ENCODE measurements at regions not wholly inside any gene's neighbourhood (a gene's known extent, or its start where the extent isn't known, plus 50 kb on each side); places are given as distances from the start of the nearest gene placed in this dataset.

DNA sequence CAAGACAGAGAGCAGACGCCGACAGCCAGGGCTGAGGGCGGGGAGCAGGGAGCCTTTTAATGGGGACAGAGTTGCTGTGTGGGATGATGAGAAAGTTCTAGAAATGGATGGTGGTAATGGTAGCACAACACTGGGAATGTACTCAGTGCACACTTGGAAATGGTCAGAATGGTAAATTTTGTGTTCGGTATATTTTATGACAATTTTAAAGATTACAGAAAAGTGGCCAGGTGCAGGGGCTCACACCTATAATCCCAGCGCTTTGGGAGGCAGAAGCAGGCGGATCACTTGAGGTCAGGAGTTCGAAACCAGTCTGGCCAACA lies 243.2 kb upstream of the CIBAR2 start:
- Histone ChIP-seq H3K4me1 (ENCODE audit: control insufficient read depth, insufficient read depth, low read length) (peaks cover 35% of the 10 kb centered on the region), H3K9me3 (ENCODE audit: control insufficient read depth, low read length) (no peaks in the 10 kb centered on the region), H3K9ac (ENCODE audit: low read length) (peak overlapping the region; percentile 50), H3K36me3 (ENCODE audit: control insufficient read depth, insufficient read depth, low read length, severe bottlenecking) (no peaks in the 10 kb centered on the region), H3K27me3 (replicated peaks; ENCODE audit: control insufficient read depth, insufficient read depth, low read length) (no peaks in the 10 kb centered on the region), H3K4me3 (ENCODE audit: low read length) (no peak overlapping the region)
- DNase-seq (ENCODE audit: low read depth) = no peak

DNA sequence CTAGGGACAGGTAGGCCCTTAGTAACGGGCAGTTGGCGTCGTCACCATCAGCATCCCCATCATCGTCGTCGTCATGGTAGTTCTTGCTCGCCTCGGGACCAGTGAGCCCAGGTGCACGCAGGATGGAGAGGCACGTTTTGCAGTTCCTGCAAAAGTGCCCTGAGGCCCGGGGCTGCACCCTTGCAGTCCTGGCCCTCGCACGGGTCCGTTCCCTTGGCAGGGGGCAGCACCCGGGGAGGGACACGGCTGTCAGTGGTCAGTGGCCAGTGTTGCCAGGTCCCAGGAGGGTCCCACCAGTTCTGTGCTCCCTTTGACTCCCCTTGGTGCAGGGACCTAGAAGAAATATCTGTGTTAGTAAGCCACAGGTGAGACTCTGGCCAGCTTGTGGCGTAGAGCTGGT lies 243.9 kb upstream of the CIBAR2 start:
- peaks cover 28% of the 10 kb centered on the region for H3K4me1 ChIP-seq (ENCODE audit: control insufficient read depth, insufficient read depth, low read length)

DNA sequence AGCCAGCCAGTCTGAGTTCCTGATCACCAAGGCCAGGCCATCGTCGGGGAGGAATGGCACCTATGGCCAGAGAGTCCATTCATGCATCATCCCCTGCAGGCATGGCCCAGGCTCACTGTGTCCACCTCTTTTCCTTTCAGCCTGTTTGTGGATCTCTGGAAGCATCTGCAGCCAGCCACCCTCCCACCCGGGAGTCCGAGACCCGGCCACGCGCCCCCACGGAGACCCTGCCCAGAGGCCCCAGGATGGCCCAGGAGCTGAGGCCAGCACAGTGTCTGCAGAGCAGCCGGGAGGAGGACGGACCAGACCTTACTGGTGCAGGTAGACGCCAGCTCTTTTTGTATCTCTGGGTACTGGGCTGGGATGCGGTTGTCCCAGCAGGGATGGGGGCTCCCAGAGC lies 245.1 kb upstream of the CIBAR2 start:
- Histone ChIP-seq H3K4me1 (ENCODE audit: control insufficient read depth, insufficient read depth, low read length) (peaks cover 25% of the 10 kb centered on the region), H3K4me3 (ENCODE audit: low read length) (no peak overlapping the region), H3K9me3 (ENCODE audit: control insufficient read depth, low read length) (no peaks in the 10 kb centered on the region), H3K27me3 (replicated peaks; ENCODE audit: control insufficient read depth, insufficient read depth, low read length) (no peaks in the 10 kb centered on the region), H3K36me3 (ENCODE audit: control insufficient read depth, insufficient read depth, low read length, severe bottlenecking) (peaks cover 3% of the 10 kb centered on the region), H3K9ac (ENCODE audit: low read length) (no peak overlapping the region)
- no peak for DNase-seq (ENCODE audit: low read depth)

More for the DNA sequence above, 243.9 kb upstream of the CIBAR2 start:
- Histone ChIP-seq H3K36me3 (ENCODE audit: control insufficient read depth, insufficient read depth, low read length, severe bottlenecking) (peaks cover 3% of the 10 kb centered on the region), H3K9ac (ENCODE audit: low read length) (no peak overlapping the region), H3K27me3 (replicated peaks; ENCODE audit: control insufficient read depth, insufficient read depth, low read length) (no peaks in the 10 kb centered on the region), H3K9me3 (ENCODE audit: control insufficient read depth, low read length) (no peaks in the 10 kb centered on the region), H3K4me3 (ENCODE audit: low read length) (no peak overlapping the region)
- no peak for DNase-seq (ENCODE audit: low read depth)

DNA sequence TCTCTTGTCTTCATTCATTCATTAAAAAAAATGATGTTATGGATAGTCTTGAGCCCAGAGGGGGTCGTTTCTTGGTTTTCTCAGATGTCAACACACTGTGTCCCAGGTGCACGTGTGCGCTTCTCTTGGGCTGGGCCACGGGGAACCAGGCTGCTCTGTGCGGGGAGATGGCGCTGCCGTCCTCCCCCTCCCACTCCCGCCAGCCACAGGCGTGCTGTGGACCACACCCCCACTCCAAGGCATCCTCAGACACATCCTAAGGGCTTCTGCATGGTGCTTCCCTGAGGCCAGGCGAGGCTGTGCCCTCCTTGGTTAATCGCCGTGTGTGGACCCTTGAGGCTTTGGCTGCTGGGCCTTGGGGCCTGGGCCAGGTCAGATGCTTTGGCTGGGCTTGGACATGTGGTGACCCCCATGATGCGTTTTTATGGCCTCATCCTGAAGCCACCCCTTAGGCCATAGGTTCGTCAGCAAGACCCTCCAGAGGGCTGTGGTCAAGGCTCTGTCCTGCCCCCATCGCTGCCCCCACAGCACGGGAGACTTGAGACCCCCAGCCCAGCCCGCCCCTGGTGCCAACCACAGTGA lies 245.7 kb upstream of the CIBAR2 start:
- no peak for DNase-seq (ENCODE audit: low read depth)
- H3K36me3 ChIP-seq (ENCODE audit: control insufficient read depth, insufficient read depth, low read length, severe bottlenecking) = peaks cover 3% of the 10 kb centered on the region
- no peaks in the 10 kb centered on the region for H3K27me3 ChIP-seq (replicated peaks; ENCODE audit: control insufficient read depth, insufficient read depth, low read length)
- H3K9me3 ChIP-seq (ENCODE audit: control insufficient read depth, low read length) = no peaks in the 10 kb centered on the region
- H3K9ac ChIP-seq (ENCODE audit: low read length) = no peak overlapping the region
- peaks cover 25% of the 10 kb centered on the region for H3K4me1 ChIP-seq (ENCODE audit: control insufficient read depth, insufficient read depth, low read length)
- no peak overlapping the region for H3K4me3 ChIP-seq (ENCODE audit: low read length)

DNA sequence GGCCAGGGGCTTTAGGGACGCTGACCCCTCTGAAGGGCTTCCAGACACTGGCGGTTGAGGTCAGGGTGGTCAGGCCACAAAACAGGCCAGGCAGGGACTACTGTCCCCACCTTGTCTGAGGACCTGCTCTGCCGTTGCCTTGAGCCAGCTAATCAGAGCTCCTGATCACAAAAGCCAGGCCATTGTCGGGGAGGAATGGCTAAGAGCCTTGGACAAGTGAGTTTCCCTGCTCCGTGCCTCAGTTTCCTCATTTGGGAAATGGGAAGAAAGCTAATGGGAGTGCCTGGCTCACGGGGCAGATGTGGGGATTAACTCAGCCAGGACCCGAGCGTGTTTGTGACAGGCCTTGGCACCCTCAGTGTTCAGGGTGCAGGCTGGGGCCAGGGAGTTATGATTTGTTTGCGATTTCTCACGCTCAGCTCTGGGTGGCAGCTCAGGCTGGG lies 246.5 kb upstream of the CIBAR2 start:
- H3K9ac ChIP-seq (ENCODE audit: low read length) = peak overlapping the region; percentile 6
- no peaks in the 10 kb centered on the region for H3K27me3 ChIP-seq (replicated peaks; ENCODE audit: control insufficient read depth, insufficient read depth, low read length)
- peaks cover 25% of the 10 kb centered on the region for H3K4me1 ChIP-seq (ENCODE audit: control insufficient read depth, insufficient read depth, low read length)
- no peaks in the 10 kb centered on the region for H3K9me3 ChIP-seq (ENCODE audit: control insufficient read depth, low read length)
- H3K4me3 ChIP-seq (ENCODE audit: low read length) = no peak overlapping the region
- no peak for DNase-seq (ENCODE audit: low read depth)
- H3K36me3 ChIP-seq (ENCODE audit: control insufficient read depth, insufficient read depth, low read length, severe bottlenecking) = peaks cover 3% of the 10 kb centered on the region

DNA sequence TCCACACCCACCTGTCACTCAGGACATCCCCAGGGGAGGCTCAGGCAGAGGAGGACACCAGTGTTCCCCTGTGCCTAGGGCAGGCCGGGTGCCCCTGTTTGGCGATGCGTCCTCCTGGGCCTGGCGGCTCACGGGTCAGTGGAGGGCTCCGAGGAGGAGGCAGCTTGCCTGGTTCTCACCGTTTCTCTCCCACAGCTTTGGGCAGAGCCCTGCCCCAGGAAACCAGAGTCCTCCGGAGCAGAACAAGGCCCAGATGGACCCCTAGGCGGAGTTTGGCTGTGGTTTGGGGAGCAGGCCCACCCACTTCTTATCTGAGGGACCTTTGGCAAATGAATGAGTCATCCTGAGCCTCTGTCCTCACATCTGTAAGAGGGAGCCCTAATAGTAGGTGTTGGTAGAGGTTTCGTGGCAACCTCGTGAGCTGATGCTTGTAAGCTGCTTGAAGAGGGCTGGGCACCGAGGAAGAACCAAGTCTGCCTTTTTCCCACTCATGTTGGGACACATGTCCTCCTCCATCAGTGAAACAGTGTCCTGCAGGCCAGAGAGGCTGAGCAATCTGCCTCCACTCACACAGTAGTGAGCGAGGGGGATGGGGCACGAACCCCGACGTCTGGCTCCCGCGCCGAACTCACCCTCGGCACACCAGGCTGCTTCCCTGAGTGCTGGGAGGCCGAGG lies 247.0 kb upstream of the CIBAR2 start:
- DNase-seq (ENCODE audit: low read depth) = peak; percentile 26
- no peaks in the 10 kb centered on the region for H3K9me3 ChIP-seq (ENCODE audit: control insufficient read depth, low read length)
- H3K36me3 ChIP-seq (ENCODE audit: control insufficient read depth, insufficient read depth, low read length, severe bottlenecking) = peaks cover 3% of the 10 kb centered on the region
- H3K27me3 ChIP-seq (replicated peaks; ENCODE audit: control insufficient read depth, insufficient read depth, low read length) = no peaks in the 10 kb centered on the region
- H3K4me3 ChIP-seq (ENCODE audit: low read length) = no peak overlapping the region
- H3K9ac ChIP-seq (ENCODE audit: low read length) = peak overlapping the region; percentile 6
- H3K4me1 ChIP-seq (ENCODE audit: control insufficient read depth, insufficient read depth, low read length) = peaks cover 22% of the 10 kb centered on the region

DNA sequence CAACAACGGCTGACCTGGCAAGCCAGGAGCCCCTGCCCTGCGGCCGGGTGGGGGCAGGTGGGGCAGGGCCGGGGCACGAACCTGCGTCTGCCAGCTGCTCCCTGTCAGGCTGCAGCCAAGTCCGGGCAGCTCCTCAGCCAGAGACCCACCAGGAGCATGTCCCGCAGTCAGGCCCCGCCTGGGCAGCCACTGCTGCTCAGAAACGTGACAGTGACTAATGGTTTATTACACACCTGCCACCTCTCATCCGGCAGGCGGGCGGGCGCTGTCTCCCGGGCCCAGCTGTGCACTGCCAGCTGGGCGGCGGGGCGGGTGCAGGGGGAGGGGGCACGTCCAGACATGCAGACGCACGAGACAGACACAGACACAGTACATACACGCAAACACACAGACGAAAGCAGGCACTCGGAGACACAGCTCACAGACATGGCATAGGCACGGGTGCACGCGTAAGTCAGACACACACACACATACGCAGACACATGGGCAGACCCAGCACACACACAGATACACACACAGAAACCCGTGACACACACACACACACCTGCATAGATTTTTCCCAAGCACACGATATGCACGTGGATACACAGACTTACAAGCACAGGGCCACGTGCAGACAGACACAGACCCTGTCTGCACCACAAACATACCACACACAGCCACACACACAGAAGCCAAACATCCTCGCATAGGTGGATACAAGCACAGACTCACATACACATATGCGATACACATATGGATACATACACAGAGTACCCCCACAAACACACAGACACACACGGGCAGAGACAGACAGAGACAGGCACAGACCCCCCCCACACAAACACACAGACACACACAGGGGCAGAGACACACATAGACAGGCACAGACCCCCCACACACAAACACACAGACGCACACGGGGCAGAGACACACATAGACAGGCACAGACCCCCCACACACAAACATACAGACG lies 248.3 kb upstream of the CIBAR2 start:
- no peak for DNase-seq (ENCODE audit: low read depth)
- Histone ChIP-seq H3K27me3 (replicated peaks; ENCODE audit: control insufficient read depth, insufficient read depth, low read length) (no peaks in the 10 kb centered on the region), H3K9me3 (ENCODE audit: control insufficient read depth, low read length) (no peaks in the 10 kb centered on the region), H3K4me3 (ENCODE audit: low read length) (no peak overlapping the region), H3K36me3 (ENCODE audit: control insufficient read depth, insufficient read depth, low read length, severe bottlenecking) (peaks cover 3% of the 10 kb centered on the region), H3K4me1 (ENCODE audit: control insufficient read depth, insufficient read depth, low read length) (peaks cover 9% of the 10 kb centered on the region), H3K9ac (ENCODE audit: low read length) (no peak overlapping the region)

DNA sequence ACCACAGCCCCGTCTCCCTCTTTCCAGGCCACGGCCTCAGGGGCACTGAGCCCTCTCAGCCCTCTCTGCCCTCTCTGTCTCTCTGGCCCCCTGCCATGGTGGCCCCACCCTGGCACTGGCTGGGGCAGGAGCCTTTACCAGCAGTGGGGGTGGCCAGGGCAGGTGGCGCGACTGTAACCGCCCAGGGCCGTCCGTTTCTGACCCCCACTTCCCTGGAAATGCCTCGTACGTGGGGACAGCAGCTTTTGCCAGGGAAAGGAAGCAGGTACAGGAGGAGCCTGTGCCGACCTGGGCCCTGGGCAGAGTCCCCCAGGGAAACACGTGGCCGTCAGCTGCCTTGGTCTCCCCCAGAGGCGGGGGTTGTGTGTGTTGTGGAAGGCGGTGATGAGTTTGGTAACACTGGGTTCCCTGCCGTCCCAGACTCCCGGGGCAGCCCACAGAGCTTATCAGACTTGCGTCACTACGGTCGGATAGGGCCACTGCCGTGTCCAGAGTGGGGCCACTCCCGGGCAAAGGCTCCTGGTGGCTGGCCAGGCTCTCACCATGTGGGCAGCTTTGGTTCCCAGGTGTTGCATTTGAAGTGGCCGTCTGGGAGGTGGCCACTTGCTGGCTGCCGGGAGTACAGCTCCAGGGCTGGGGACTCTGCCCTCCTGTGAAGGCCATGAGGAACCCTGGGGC lies 249.3 kb upstream of the CIBAR2 start:
- no peaks in the 10 kb centered on the region for H3K9me3 ChIP-seq (ENCODE audit: control insufficient read depth, low read length)
- H3K36me3 ChIP-seq (ENCODE audit: control insufficient read depth, insufficient read depth, low read length, severe bottlenecking) = peaks cover 3% of the 10 kb centered on the region
- peaks cover 8% of the 10 kb centered on the region for H3K4me1 ChIP-seq (ENCODE audit: control insufficient read depth, insufficient read depth, low read length)
- no peaks in the 10 kb centered on the region for H3K27me3 ChIP-seq (replicated peaks; ENCODE audit: control insufficient read depth, insufficient read depth, low read length)
- no peak overlapping the region for H3K4me3 ChIP-seq (ENCODE audit: low read length)
- no peak for DNase-seq (ENCODE audit: low read depth)
- no peak overlapping the region for H3K9ac ChIP-seq (ENCODE audit: low read length)

DNA sequence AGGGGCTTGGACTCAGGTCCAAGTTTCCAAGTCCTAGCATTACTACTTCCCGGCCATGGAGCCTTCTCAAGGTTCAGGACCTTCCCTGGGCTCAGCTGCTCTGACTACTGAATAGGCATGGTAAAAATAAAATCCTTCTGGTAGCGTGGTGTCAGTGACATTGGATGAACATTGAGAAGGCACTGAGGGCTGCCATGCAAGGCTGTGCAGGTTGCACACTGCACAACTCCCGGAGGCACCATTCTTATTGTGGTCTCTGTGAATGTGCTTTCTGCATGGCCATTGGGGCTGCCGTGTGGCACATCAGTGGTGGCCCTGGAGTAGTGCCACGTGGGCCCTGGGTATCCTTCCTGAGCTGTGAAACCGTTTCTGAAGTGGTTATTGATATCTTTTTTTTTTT lies 250.2 kb upstream of the CIBAR2 start:
- Histone ChIP-seq H3K9ac (ENCODE audit: low read length) (no peak overlapping the region), H3K36me3 (ENCODE audit: control insufficient read depth, insufficient read depth, low read length, severe bottlenecking) (peaks cover 3% of the 10 kb centered on the region), H3K9me3 (ENCODE audit: control insufficient read depth, low read length) (no peaks in the 10 kb centered on the region), H3K27me3 (replicated peaks; ENCODE audit: control insufficient read depth, insufficient read depth, low read length) (no peaks in the 10 kb centered on the region), H3K4me3 (ENCODE audit: low read length) (no peak overlapping the region), H3K4me1 (ENCODE audit: control insufficient read depth, insufficient read depth, low read length) (peaks cover 10% of the 10 kb centered on the region)
- DNase-seq (ENCODE audit: low read depth) = no peak

DNA sequence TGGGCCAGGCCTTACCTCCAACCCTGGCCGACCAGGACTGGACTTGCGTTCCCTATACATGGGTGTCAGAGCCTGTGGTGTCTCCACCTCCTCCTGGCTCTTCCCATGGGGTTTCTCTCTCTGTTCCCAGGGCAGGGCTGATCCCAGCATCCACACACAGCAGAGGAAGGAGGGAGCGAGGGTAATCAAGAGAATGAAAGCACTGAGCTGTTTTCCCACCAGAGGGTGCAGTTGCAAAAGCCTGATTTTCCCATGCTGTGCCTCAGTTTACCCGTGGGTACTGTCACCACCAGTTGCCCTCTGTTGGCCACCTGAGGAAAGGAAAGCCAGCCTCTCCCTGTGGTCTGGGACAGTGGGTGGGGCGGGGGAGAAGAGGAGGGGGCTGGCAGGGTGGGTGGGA lies 249.7 kb upstream of the GSE1 start:
- no peak for DNase-seq (ENCODE audit: low read depth)
- Histone ChIP-seq H3K36me3 (ENCODE audit: control insufficient read depth, insufficient read depth, low read length, severe bottlenecking) (peaks cover 3% of the 10 kb centered on the region), H3K9ac (ENCODE audit: low read length) (no peak overlapping the region), H3K9me3 (ENCODE audit: control insufficient read depth, low read length) (no peaks in the 10 kb centered on the region), H3K4me3 (ENCODE audit: low read length) (no peak overlapping the region), H3K27me3 (replicated peaks; ENCODE audit: control insufficient read depth, insufficient read depth, low read length) (no peaks in the 10 kb centered on the region), H3K4me1 (ENCODE audit: control insufficient read depth, insufficient read depth, low read length) (peaks cover 20% of the 10 kb centered on the region)

DNA sequence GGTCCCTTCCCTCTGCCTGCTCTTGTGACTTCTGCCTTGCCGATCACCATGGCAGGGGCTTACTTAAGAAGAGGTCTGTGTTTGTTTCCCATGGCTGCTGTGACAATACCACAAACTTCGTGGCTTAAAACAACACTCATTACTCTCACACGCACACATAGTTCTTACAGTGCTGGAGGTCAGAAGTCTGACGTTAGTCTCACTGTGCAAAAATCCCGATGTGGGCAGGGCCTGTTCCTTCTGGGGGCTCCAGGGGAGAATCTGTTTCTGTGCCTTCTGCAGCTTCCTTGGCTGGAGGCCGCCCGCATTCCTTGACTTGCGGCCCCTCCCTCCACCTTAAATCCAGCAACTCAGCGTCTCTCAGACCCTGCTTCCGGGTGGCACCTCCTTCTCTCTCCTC lies 249.2 kb upstream of the GSE1 start:
- Histone ChIP-seq H3K36me3 (ENCODE audit: control insufficient read depth, insufficient read depth, low read length, severe bottlenecking) (peaks cover 3% of the 10 kb centered on the region), H3K4me1 (ENCODE audit: control insufficient read depth, insufficient read depth, low read length) (peaks cover 24% of the 10 kb centered on the region), H3K4me3 (ENCODE audit: low read length) (no peak overlapping the region), H3K9ac (ENCODE audit: low read length) (no peak overlapping the region), H3K27me3 (replicated peaks; ENCODE audit: control insufficient read depth, insufficient read depth, low read length) (no peaks in the 10 kb centered on the region), H3K9me3 (ENCODE audit: control insufficient read depth, low read length) (no peaks in the 10 kb centered on the region)
- peak; percentile 96 for DNase-seq (ENCODE audit: low read depth)

Measured in adipocyte (in vitro differentiated cells).